Keratinocyte (primary cell): ENCODE measurements at regions not wholly inside any gene's neighbourhood (a gene's known extent, or its start where the extent isn't known, plus 50 kb on each side); places are given as distances from the start of the nearest gene placed in this dataset.

Source experiments
- EZH2 ChIP-seq: IDR thresholded peaks from one replicate; pipeline ENCODE4 v1.6.1; 2012; ENCODE audit warnings: inconsistent platforms, mild to moderate bottlenecking, low read length, moderate library complexity
- TF ChIP-seq, protein P1 (sequence below), 3 experiments: IDR thresholded peaks in 1 of 3; conservative IDR thresholded peaks in 1 of 3; optimal IDR thresholded peaks in 1 of 3; 2 replicates in 2 of 3; 3 replicates in 1 of 3; pipeline versions ENCODE3 to v1.5.1; 2011; ENCODE audit warnings: low read length in 3 of 3, mild to moderate bottlenecking in 3 of 3, moderate library complexity in 2 of 3, control low read depth in 1 of 3, inconsistent platforms in 1 of 3; ENCODE audit not compliant: insufficient read depth in 2 of 3; ENCODE audit errors: extremely low read depth in 1 of 3

DNA sequence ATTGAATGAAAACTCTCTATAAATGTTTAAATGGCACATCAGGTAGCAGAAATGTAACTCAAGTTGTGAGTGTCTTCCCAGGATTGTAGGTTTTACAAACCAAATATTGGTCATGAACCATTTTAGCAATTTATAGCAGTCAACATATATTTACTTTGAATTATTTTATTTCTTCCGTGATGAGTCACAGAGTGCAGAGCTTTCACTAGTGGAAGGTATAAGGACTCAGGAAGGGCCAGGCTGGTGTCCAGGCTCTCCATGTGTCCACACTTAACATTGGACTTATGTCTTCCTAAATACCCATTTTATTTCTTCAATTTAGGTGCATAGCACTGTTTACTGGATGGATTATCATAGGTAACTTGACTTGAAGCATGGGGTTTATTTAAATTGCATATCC, 120.9 kb downstream of the OLIG3 start:
- TF ChIP-seq, protein P1, sequence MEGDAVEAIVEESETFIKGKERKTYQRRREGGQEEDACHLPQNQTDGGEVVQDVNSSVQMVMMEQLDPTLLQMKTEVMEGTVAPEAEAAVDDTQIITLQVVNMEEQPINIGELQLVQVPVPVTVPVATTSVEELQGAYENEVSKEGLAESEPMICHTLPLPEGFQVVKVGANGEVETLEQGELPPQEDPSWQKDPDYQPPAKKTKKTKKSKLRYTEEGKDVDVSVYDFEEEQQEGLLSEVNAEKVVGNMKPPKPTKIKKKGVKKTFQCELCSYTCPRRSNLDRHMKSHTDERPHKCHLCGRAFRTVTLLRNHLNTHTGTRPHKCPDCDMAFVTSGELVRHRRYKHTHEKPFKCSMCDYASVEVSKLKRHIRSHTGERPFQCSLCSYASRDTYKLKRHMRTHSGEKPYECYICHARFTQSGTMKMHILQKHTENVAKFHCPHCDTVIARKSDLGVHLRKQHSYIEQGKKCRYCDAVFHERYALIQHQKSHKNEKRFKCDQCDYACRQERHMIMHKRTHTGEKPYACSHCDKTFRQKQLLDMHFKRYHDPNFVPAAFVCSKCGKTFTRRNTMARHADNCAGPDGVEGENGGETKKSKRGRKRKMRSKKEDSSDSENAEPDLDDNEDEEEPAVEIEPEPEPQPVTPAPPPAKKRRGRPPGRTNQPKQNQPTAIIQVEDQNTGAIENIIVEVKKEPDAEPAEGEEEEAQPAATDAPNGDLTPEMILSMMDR (optimal IDR thresholded peaks at IDR 0.05 in 1 of 3, IDR thresholded peaks at IDR 0.05 in 1 of 3, conservative IDR thresholded peaks at IDR 0.05 in 1 of 3; ENCODE audit: extremely low read depth in 1 of 3, insufficient read depth in 2 of 3, low read length in 3 of 3): no peak
- no peak for TF ChIP-seq EZH2
